Suprapubic skin (tissue), 4 donors: ENCODE measurements at regions not wholly inside any gene's neighbourhood (a gene's known extent, or its start where the extent isn't known, plus 50 kb on each side); places are given as distances from the start of the nearest gene placed in this dataset.

ENCODE experiments used
- DNase-seq, 2 donors: peaks; one replicate each; pipeline ENCODE4 v3.0.0-alpha.2; 2019; ENCODE audit warnings: low spot score in 2 of 2
- H3K27ac ChIP-seq: fragments of 200-600 bp; sonication (generic); one replicate; pipeline ENCODE4 v1.5.1; 2019
- H3K27me3 ChIP-seq: fragments of 200-600 bp; sonication (generic); one replicate; pipeline ENCODE4 v1.5.1; 2019
- H3K36me3 ChIP-seq: fragments of 200-600 bp; sonication (generic); one replicate; pipeline ENCODE4 v1.5.1; 2019
- H3K4me1 ChIP-seq: fragments of 200-600 bp; sonication (generic); one replicate; pipeline ENCODE4 v1.5.1; 2019
- H3K4me3 ChIP-seq: fragments of 200-600 bp; sonication (generic); one replicate; pipeline ENCODE4 v1.5.1; 2019; ENCODE audit warnings: mild to moderate bottlenecking
- H3K9me3 ChIP-seq: fragments of 200-600 bp; sonication (generic); one replicate; pipeline ENCODE4 v1.5.1; 2019
- EP300 ChIP-seq: sonication (generic); formaldehyde crosslinking; IDR thresholded peaks from one replicate; pipeline ENCODE4 v1.6.1; 2017; ENCODE audit warnings: antibody characterized with exemption
- POLR2A ChIP-seq, 2 donors: fragments of 450-650 bp; IDR thresholded peaks; one replicate each; pipeline ENCODE4 v1.6.1; 2017; ENCODE audit warnings: antibody characterized with exemption in 2 of 2, mild to moderate bottlenecking in 2 of 2, moderate library complexity in 2 of 2
- POLR2AphosphoS5 ChIP-seq, 3 donors: sonication (generic); formaldehyde crosslinking; IDR thresholded peaks; one replicate each; pipeline ENCODE4 v1.6.1; 2017; ENCODE audit warnings: antibody characterized with exemption in 3 of 3
- WGBS: methylation state at CpG from one replicate; pipeline ENCODE4 v1.1.5; 2018; 5-methylcytosine and 5-hydroxymethylcytosine counted together
- TF ChIP-seq, protein P1 (sequence below), 2 donors: fragments of 200-600 bp in 1 of 2; fragments of 450-650 bp in 1 of 2; sonication (generic) in 1 of 2; IDR thresholded peaks; one replicate each; pipeline ENCODE4 v1.5.1; 2016 to 2019; ENCODE audit warnings: antibody characterized with exemption in 2 of 2, mild to moderate bottlenecking in 1 of 2, moderate library complexity in 1 of 2

- no peaks in the 10 kb centered on the region for H3K27me3 ChIP-seq
- H3K9me3 ChIP-seq: peaks cover 6% of the 10 kb centered on the region
- TF ChIP-seq EP300 (no peak), POLR2AphosphoS5 (IDR thresholded peaks at IDR 0.05) (no peak), POLR2A (IDR thresholded peaks at IDR 0.05) (no peak)
- TF ChIP-seq, protein P1, sequence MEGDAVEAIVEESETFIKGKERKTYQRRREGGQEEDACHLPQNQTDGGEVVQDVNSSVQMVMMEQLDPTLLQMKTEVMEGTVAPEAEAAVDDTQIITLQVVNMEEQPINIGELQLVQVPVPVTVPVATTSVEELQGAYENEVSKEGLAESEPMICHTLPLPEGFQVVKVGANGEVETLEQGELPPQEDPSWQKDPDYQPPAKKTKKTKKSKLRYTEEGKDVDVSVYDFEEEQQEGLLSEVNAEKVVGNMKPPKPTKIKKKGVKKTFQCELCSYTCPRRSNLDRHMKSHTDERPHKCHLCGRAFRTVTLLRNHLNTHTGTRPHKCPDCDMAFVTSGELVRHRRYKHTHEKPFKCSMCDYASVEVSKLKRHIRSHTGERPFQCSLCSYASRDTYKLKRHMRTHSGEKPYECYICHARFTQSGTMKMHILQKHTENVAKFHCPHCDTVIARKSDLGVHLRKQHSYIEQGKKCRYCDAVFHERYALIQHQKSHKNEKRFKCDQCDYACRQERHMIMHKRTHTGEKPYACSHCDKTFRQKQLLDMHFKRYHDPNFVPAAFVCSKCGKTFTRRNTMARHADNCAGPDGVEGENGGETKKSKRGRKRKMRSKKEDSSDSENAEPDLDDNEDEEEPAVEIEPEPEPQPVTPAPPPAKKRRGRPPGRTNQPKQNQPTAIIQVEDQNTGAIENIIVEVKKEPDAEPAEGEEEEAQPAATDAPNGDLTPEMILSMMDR (IDR thresholded peaks at IDR 0.05): no peak
- no peaks in the 10 kb centered on the region for H3K4me1 ChIP-seq
- no peak overlapping the region for H3K27ac ChIP-seq
- 77% methylated on average over 8 of the region's 8 CpGs for WGBS
- no peak for DNase-seq
- no peaks in the 10 kb centered on the region for H3K36me3 ChIP-seq
- H3K4me3 ChIP-seq: no peak overlapping the region
Measured at GRCh38 chr7:125833839-125834238, 904.2 kb upstream of the POT1 start.

GRCh38 chr7:125830743-125831142, 901.1 kb upstream of the POT1 start:
- no peaks in the 10 kb centered on the region for H3K27me3 ChIP-seq
- H3K4me1 ChIP-seq: no peaks in the 10 kb centered on the region
- no peak overlapping the region for H3K4me3 ChIP-seq
- H3K27ac ChIP-seq: no peak overlapping the region
- TF ChIP-seq, protein P1 (IDR thresholded peaks at IDR 0.05): no peak
- TF ChIP-seq POLR2A (IDR thresholded peaks at IDR 0.05) (no peak), POLR2AphosphoS5 (IDR thresholded peaks at IDR 0.05) (no peak), EP300 (no peak)
- no peak for DNase-seq
- no peaks in the 10 kb centered on the region for H3K36me3 ChIP-seq
- peaks cover 3% of the 10 kb centered on the region for H3K9me3 ChIP-seq

DNA sequence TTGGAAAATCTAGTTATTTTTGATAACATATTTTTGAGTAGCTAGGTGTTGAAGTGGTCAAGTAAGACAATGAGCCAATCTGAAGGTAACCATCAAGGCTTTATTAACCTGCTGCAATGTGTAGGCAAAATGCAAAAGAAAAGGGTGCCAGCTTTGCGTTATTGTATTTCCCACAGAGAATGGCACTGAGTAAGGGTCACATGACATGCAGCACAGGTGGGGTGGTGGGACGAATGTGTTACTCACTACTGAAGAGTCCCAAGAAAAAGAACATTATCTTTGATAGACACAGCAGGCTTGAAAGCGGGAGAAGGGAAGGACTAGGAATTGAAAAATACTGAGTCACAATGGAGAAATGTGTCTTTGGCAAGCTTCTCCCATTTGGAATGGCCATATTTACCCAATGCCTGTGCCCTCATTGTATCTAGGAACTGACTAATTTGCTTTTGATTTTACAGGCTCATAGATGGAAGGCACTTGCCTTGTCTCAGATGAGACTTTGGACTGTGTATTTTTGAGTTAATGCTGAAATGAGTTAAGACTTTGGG, 898.6 kb upstream of the POT1 start:
- H3K9me3 ChIP-seq: peaks cover 3% of the 10 kb centered on the region
- H3K4me1 ChIP-seq: no peaks in the 10 kb centered on the region
- no peaks in the 10 kb centered on the region for H3K36me3 ChIP-seq
- H3K4me3 ChIP-seq: no peak overlapping the region
- TF ChIP-seq POLR2A (IDR thresholded peaks at IDR 0.05) (no peak), POLR2AphosphoS5 (IDR thresholded peaks at IDR 0.05) (no peak), EP300 (no peak)
- TF ChIP-seq, protein P1 (IDR thresholded peaks at IDR 0.05): no peak
- no peaks in the 10 kb centered on the region for H3K27me3 ChIP-seq
- 90% methylated on average over 3 of the region's 3 CpGs for WGBS
- no peak for DNase-seq
- H3K27ac ChIP-seq: no peak overlapping the region

GRCh38 chr7:125823538-125823937, 893.9 kb upstream of the POT1 start:
- no peaks in the 10 kb centered on the region for H3K36me3 ChIP-seq
- TF ChIP-seq POLR2A (IDR thresholded peaks at IDR 0.05) (no peak), POLR2AphosphoS5 (IDR thresholded peaks at IDR 0.05) (no peak), EP300 (no peak)
- TF ChIP-seq, protein P1 (IDR thresholded peaks at IDR 0.05): no peak
- H3K4me3 ChIP-seq: no peak overlapping the region
- H3K27me3 ChIP-seq: no peaks in the 10 kb centered on the region
- no peaks in the 10 kb centered on the region for H3K4me1 ChIP-seq
- DNase-seq: no peak
- H3K9me3 ChIP-seq: no peaks in the 10 kb centered on the region
- no peak overlapping the region for H3K27ac ChIP-seq

GRCh38 chr7:125820495-125820894, 890.9 kb upstream of the POT1 start:
- TF ChIP-seq, protein P1 (IDR thresholded peaks at IDR 0.05): no peak
- TF ChIP-seq POLR2AphosphoS5 (IDR thresholded peaks at IDR 0.05) (no peak), EP300 (no peak), POLR2A (IDR thresholded peaks at IDR 0.05) (no peak)
- Histone ChIP-seq H3K27ac (no peak overlapping the region), H3K9me3 (no peaks in the 10 kb centered on the region), H3K4me1 (no peaks in the 10 kb centered on the region), H3K36me3 (no peaks in the 10 kb centered on the region), H3K27me3 (no peaks in the 10 kb centered on the region), H3K4me3 (no peak overlapping the region)
- no peak for DNase-seq
